ENCODE measurements at regions not wholly inside any gene's neighbourhood (a gene's known extent, or its start where the extent isn't known, plus 50 kb on each side); places are given as distances from the start of the nearest gene placed in this dataset.
A peak's percentile ranks its signal among the peaks of the same experiment; 100 is the strongest.

DNA sequence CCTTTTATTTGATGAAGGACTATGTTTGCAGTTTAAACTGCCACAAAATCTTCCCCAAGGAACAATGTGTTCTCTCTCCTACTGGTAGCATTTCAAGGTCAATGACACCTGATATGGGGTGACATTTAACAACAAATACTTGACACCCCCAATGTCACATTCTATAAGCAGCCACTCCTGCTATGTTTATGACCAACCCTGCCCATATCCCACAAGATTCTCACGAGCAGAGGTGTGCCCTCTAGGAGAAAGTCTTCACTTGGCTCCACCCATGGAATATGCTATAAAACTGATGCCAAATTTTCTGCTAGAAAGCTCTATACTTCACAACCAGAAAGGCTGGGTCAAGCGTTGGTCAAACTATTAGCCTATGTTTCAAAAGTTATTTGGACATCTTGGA is 105.6 kb upstream of the ARID2 start:
- Histone ChIP-seq H3K27ac (replicated peaks) (no peak overlapping the region), H3K27me3 (ENCODE audit: insufficient read depth, poor library complexity, severe bottlenecking) (no peaks in the 10 kb centered on the region), H3K4me3 (replicated peaks; ENCODE audit: insufficient read depth, low read length) (no peak overlapping the region)
- DNase-seq (ENCODE audit: low read depth in 1 of 2, low spot score in 1 of 2), result no peak
- TF ChIP-seq, protein P1, sequence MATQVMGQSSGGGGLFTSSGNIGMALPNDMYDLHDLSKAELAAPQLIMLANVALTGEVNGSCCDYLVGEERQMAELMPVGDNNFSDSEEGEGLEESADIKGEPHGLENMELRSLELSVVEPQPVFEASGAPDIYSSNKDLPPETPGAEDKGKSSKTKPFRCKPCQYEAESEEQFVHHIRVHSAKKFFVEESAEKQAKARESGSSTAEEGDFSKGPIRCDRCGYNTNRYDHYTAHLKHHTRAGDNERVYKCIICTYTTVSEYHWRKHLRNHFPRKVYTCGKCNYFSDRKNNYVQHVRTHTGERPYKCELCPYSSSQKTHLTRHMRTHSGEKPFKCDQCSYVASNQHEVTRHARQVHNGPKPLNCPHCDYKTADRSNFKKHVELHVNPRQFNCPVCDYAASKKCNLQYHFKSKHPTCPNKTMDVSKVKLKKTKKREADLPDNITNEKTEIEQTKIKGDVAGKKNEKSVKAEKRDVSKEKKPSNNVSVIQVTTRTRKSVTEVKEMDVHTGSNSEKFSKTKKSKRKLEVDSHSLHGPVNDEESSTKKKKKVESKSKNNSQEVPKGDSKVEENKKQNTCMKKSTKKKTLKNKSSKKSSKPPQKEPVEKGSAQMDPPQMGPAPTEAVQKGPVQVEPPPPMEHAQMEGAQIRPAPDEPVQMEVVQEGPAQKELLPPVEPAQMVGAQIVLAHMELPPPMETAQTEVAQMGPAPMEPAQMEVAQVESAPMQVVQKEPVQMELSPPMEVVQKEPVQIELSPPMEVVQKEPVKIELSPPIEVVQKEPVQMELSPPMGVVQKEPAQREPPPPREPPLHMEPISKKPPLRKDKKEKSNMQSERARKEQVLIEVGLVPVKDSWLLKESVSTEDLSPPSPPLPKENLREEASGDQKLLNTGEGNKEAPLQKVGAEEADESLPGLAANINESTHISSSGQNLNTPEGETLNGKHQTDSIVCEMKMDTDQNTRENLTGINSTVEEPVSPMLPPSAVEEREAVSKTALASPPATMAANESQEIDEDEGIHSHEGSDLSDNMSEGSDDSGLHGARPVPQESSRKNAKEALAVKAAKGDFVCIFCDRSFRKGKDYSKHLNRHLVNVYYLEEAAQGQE (IDR thresholded peaks at IDR 0.05; ENCODE audit: insufficient replicate concordance, low read depth), result no peak
- TF ChIP-seq CTCF (IDR thresholded peaks at IDR 0.05; ENCODE audit: insufficient read depth, low read length) (no peak), SPI1 (IDR thresholded peaks at IDR 0.05; ENCODE audit: borderline replicate concordance, low read depth) (no peak), GABPA (IDR thresholded peaks at IDR 0.05; ENCODE audit: low read depth) (no peak), POLR2AphosphoS5 (IDR thresholded peaks at IDR 0.05; ENCODE audit: low read depth) (no peak)

DNA sequence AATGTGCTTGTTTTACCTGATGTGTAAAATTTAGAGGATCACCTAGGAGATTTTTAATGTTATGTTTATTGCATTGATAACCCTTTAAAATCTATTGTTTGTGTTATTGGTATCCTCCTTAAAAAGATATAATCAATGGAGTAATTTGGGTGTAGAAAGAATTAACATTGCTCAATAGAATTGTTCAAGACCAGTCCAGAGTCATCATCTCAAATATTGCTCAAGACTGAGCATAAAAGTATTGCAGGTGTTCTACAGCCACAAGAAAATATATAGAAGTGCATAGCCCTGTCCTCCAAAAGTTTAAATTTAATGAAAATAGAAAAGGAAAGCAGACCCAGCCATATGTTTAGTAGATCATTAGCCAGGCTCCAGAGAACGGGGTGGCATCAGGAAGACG is 102.5 kb upstream of the ARID2 start:
- H3K27ac ChIP-seq (replicated peaks), result no peak overlapping the region
- no peak overlapping the region for H3K4me3 ChIP-seq (replicated peaks; ENCODE audit: insufficient read depth, low read length)
- DNase-seq (ENCODE audit: low read depth in 1 of 2, low spot score in 1 of 2), result peak in 1 of 2 experiments; percentile 37
- TF ChIP-seq POLR2AphosphoS5 (IDR thresholded peaks at IDR 0.05; ENCODE audit: low read depth) (no peak), SPI1 (IDR thresholded peaks at IDR 0.05; ENCODE audit: borderline replicate concordance, low read depth) (no peak)
- H3K27me3 ChIP-seq (ENCODE audit: insufficient read depth, poor library complexity, severe bottlenecking), result no peaks in the 10 kb centered on the region

GRCh38 chr12:45627407-45628069 is 102.0 kb upstream of the ARID2 start:
- Histone ChIP-seq H3K27ac (replicated peaks) (no peak overlapping the region), H3K4me3 (replicated peaks; ENCODE audit: insufficient read depth, low read length) (no peak overlapping the region), H3K27me3 (ENCODE audit: insufficient read depth, poor library complexity, severe bottlenecking) (no peaks in the 10 kb centered on the region)
- no peak for TF ChIP-seq POLR2AphosphoS5 (IDR thresholded peaks at IDR 0.05; ENCODE audit: low read depth)
- DNase-seq (ENCODE audit: low read depth in 1 of 2, low spot score in 1 of 2), result no peak

GRCh38 chr12:45629292-45629691 is 100.2 kb upstream of the ARID2 start:
- H3K27ac ChIP-seq (replicated peaks), result no peak overlapping the region
- no peak overlapping the region for H3K4me3 ChIP-seq (replicated peaks; ENCODE audit: insufficient read depth, low read length)
- no peaks in the 10 kb centered on the region for H3K27me3 ChIP-seq (ENCODE audit: insufficient read depth, poor library complexity, severe bottlenecking)
- TF ChIP-seq GABPA (IDR thresholded peaks at IDR 0.05; ENCODE audit: low read depth), result no peak
- no peak for TF ChIP-seq SPI1 (IDR thresholded peaks at IDR 0.05; ENCODE audit: borderline replicate concordance, low read depth)
- TF ChIP-seq, protein P1 (IDR thresholded peaks at IDR 0.05; ENCODE audit: insufficient replicate concordance, low read depth), result no peak
- TF ChIP-seq POLR2AphosphoS5 (IDR thresholded peaks at IDR 0.05; ENCODE audit: low read depth), result no peak
- TF ChIP-seq CTCF (IDR thresholded peaks at IDR 0.05; ENCODE audit: insufficient read depth, low read length), result no peak
- DNase-seq (ENCODE audit: low read depth in 1 of 2, low spot score in 1 of 2), result no peak

DNA sequence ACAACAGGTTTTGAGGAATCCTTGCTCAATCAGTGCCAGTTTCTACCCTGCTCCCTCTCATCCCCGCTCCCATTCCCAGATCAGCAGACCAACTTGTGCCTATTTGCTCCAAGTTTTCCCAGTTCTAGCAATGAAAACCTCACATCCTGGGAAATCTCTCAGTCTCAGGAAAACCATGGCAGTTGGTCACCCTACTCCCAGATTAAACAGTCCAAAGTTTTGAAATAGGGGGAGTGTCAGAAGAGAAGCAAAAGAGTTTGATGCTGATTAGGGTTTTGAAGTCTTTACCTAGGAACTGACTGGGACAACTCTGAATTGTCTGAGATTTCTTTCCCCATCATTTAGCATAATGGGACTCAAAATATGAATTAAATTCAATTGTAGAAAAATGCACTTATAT is 95.8 kb upstream of the ARID2 start:
- TF ChIP-seq GABPA (IDR thresholded peaks at IDR 0.05; ENCODE audit: low read depth) (no peak), CTCF (IDR thresholded peaks at IDR 0.05; ENCODE audit: insufficient read depth, low read length) (no peak), POLR2AphosphoS5 (IDR thresholded peaks at IDR 0.05; ENCODE audit: low read depth) (no peak), SPI1 (IDR thresholded peaks at IDR 0.05; ENCODE audit: borderline replicate concordance, low read depth) (no peak)
- TF ChIP-seq, protein P1 (IDR thresholded peaks at IDR 0.05; ENCODE audit: insufficient replicate concordance, low read depth), result no peak
- no peak for DNase-seq (ENCODE audit: low read depth in 1 of 2, low spot score in 1 of 2)
- H3K27ac ChIP-seq (replicated peaks), result no peak overlapping the region
- H3K4me3 ChIP-seq (replicated peaks; ENCODE audit: insufficient read depth, low read length), result no peak overlapping the region
- no peaks in the 10 kb centered on the region for H3K27me3 ChIP-seq (ENCODE audit: insufficient read depth, poor library complexity, severe bottlenecking)

Measured in HL-60 (cell line).